SK-N-MC (cell line): ENCODE measurements at regions not wholly inside any gene's neighbourhood (a gene's known extent, or its start where the extent isn't known, plus 50 kb on each side); places are given as distances from the start of the nearest gene placed in this dataset.

Experiments
- EZH2 ChIP-seq: fragments of 200-600 bp; sonication (generic); IDR thresholded peaks from one replicate; pipeline ENCODE4 v1.6.1; 2017; ENCODE audit warnings: antibody characterized with exemption
- POLR2AphosphoS5 ChIP-seq: IDR thresholded peaks from 2 replicates; pipeline ENCODE4 v1.6.1; 2012; ENCODE audit warnings: mild to moderate bottlenecking, low read depth, low read length, borderline replicate concordance

- no peak for TF ChIP-seq EZH2
- TF ChIP-seq POLR2AphosphoS5, result no peak
These were observed 79.6 kb downstream of the RPL10L start for GRCh38 chr14:46571970-46572369.
